ENCODE measurements at regions not wholly inside any gene's neighbourhood (a gene's known extent, or its start where the extent isn't known, plus 50 kb on each side); places are given as distances from the start of the nearest gene placed in this dataset.

- Histone ChIP-seq H3K4me3 (no peak overlapping the region), H3K9me3 (no peaks in the 10 kb centered on the region), H3K27me3 (no peaks in the 10 kb centered on the region), H3K4me1 (no peaks in the 10 kb centered on the region), H3K27ac (no peak overlapping the region), H3K36me3 (replicated peaks in 1 of 2; ENCODE audit: insufficient read depth in 1 of 2, low read depth in 2 of 2) (no peaks in the 10 kb centered on the region)
- TF ChIP-seq POLR2A (IDR thresholded peaks at IDR 0.05): no peak
- no peak for TF ChIP-seq CTCF (IDR thresholded peaks at IDR 0.05)
- intact Hi-C loops (cut with DNase I): no loop called here
- 91 to 94% methylated on average over 2 of the region's 2 CpGs for WGBS, 2 donors
- no peak for DNase-seq
- no peak for ATAC-seq
Measured at GRCh38 chr7:50943482-50943881, 160.8 kb upstream of the GRB10 start.

DNA sequence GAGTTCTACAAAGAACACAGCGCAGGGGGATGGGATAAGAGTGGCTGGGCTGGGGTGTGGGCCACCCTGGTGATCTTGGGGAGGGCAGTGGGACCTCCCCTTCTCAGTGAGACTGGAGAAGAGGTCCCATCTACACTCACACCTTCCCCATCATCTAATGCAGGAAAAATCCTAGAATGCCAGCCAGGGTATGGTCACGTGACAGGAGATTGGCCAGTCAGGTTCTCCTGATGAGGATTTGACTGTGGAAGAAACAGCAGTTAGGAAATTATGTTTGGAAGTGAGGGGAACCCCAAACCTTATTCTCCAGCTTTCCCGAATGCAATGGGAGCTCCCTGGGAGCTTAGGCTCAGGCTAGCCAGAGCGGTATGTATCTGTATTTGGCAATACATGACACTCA is 158.8 kb upstream of the GRB10 start:
- Histone ChIP-seq H3K36me3 (replicated peaks in 1 of 2; ENCODE audit: insufficient read depth in 1 of 2, low read depth in 2 of 2) (no peaks in the 10 kb centered on the region), H3K27ac (no peak overlapping the region), H3K27me3 (no peaks in the 10 kb centered on the region), H3K4me1 (no peaks in the 10 kb centered on the region), H3K4me3 (no peak overlapping the region), H3K9me3 (no peaks in the 10 kb centered on the region)
- DNase-seq (no peak), ATAC-seq (no peak)
- 95% methylated on average over 4 of the region's 4 CpGs for WGBS, 2 donors
- intact Hi-C loops (cut with DNase I): no loop called here
- TF ChIP-seq POLR2A (IDR thresholded peaks at IDR 0.05) (no peak), CTCF (IDR thresholded peaks at IDR 0.05) (no peak)

- 48 to 52% methylated on average over 6 of the region's 6 CpGs for WGBS, 2 donors
- no peak overlapping the region for H3K4me3 ChIP-seq
- H3K9me3 ChIP-seq: no peaks in the 10 kb centered on the region
- no peaks in the 10 kb centered on the region for H3K4me1 ChIP-seq
- intact Hi-C loops (cut with DNase I): no loop called here
- TF ChIP-seq CTCF (IDR thresholded peaks at IDR 0.05) (no peak), POLR2A (IDR thresholded peaks at IDR 0.05) (no peak)
- no peak for DNase-seq
- H3K36me3 ChIP-seq (replicated peaks in 1 of 2; ENCODE audit: insufficient read depth in 1 of 2, low read depth in 2 of 2): no peaks in the 10 kb centered on the region
- no peak overlapping the region for H3K27ac ChIP-seq
- no peak for ATAC-seq
- H3K27me3 ChIP-seq: no peaks in the 10 kb centered on the region
Measured at GRCh38 chr7:50940621-50941020, 157.9 kb upstream of the GRB10 start.

DNA sequence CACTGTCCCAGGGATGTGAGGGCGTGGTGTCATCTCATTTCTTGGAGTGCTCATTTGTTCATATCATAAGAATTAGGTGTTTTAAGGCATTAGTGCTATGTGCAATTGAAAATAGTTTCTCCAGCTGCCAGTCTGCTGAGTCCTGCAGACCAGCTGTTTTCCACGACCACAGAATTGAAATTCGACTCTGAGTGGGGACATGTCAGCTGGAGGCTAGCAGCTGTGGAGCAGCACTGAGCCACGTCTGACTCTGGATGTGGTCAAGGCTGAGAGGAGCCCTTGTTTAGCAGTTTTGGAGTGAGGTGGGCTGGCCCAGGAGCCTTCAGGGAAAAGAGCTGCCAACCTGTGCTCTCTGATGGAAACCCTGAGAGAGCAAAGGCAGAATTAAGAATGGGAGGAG is 156.3 kb upstream of the GRB10 start:
- DNase-seq (no peak), ATAC-seq (no peak)
- H3K27ac ChIP-seq: no peak overlapping the region
- no peaks in the 10 kb centered on the region for H3K9me3 ChIP-seq
- WGBS, 2 donors: 69 to 70% methylated on average over 4 of the region's 4 CpGs
- no peaks in the 10 kb centered on the region for H3K4me1 ChIP-seq
- no peaks in the 10 kb centered on the region for H3K27me3 ChIP-seq
- H3K36me3 ChIP-seq (replicated peaks in 1 of 2; ENCODE audit: insufficient read depth in 1 of 2, low read depth in 2 of 2): no peaks in the 10 kb centered on the region
- no peak overlapping the region for H3K4me3 ChIP-seq
- no peak for TF ChIP-seq CTCF (IDR thresholded peaks at IDR 0.05)
- no peak for TF ChIP-seq POLR2A (IDR thresholded peaks at IDR 0.05)
- intact Hi-C loops (cut with DNase I): no loop called here

DNA sequence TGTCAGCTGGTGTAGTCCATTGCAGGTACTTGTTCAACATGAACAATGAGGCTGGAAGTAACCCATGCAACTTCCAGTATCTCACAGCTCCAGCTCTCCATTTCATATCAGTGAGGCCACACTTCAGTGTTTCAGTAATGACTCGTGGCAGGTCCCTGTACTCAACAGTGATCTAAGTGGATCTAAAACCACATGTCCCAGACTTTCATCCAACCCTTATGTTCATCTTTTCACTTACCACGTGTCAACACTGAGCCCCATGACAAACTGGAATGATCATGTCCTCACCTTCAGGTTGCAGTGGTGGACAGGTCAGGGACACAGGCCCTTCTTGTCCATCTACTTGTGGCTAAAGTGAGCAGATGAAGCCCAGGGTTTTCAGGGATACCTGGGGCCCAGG is 155.0 kb upstream of the GRB10 start:
- no peak for TF ChIP-seq CTCF (IDR thresholded peaks at IDR 0.05)
- TF ChIP-seq POLR2A (IDR thresholded peaks at IDR 0.05): no peak
- Histone ChIP-seq H3K27ac (no peak overlapping the region), H3K9me3 (no peaks in the 10 kb centered on the region), H3K4me3 (no peak overlapping the region), H3K4me1 (no peaks in the 10 kb centered on the region), H3K27me3 (no peaks in the 10 kb centered on the region), H3K36me3 (replicated peaks in 1 of 2; ENCODE audit: insufficient read depth in 1 of 2, low read depth in 2 of 2) (no peaks in the 10 kb centered on the region)
- no peak for ATAC-seq
- 76 to 78% methylated on average over 2 of the region's 2 CpGs for WGBS, 2 donors
- no peak for DNase-seq
- intact Hi-C loops (cut with DNase I): no loop called here

Measured in body of pancreas (tissue), 4 donors.